CD4-positive, alpha-beta T cell treated with Interleukin-6 for 4 hours (primary cell): ENCODE measurements at regions not wholly inside any gene's neighbourhood (a gene's known extent, or its start where the extent isn't known, plus 50 kb on each side); places are given as distances from the start of the nearest gene placed in this dataset.
"Not testable (repeated sequence)": the region's sequence is repeated elsewhere in the genome, so short reads cannot be mapped to it uniquely, and the experiment has no call there.

Experiments
- DNase-seq: peaks from one replicate; pipeline ENCODE4 v3.0.0-alpha.2; 2020; ENCODE audit warnings: mixed read lengths

GRCh38 chr2:220377482-220378155 lies 750.2 kb downstream of the SLC4A3 start:
- no peak for DNase-seq

GRCh38 chr2:220387758-220388157 lies 760.3 kb downstream of the SLC4A3 start:
- not testable (repeated sequence) for DNase-seq

- DNase-seq: no peak
Observed at GRCh38 chr2:220393711-220394110, 766.3 kb downstream of the SLC4A3 start.

- no peak for DNase-seq
Observed at GRCh38 chr2:220394433-220394832, 767.0 kb downstream of the SLC4A3 start.

GRCh38 chr2:220396287-220396686 lies 768.9 kb downstream of the SLC4A3 start:
- DNase-seq: no peak

GRCh38 chr2:220410296-220410695 lies 782.9 kb downstream of the SLC4A3 start:
- DNase-seq: no peak

- no peak for DNase-seq
Observed at GRCh38 chr2:220417503-220417902, 790.1 kb downstream of the SLC4A3 start.

- no peak for DNase-seq
Observed at GRCh38 chr2:220419647-220420046, 792.2 kb downstream of the SLC4A3 start.

- DNase-seq: no peak
Observed at GRCh38 chr2:220420820-220421219, 793.4 kb downstream of the SLC4A3 start.

GRCh38 chr2:220422676-220423075 lies 795.2 kb downstream of the SLC4A3 start:
- no peak for DNase-seq

GRCh38 chr2:220424561-220424960 lies 797.1 kb downstream of the SLC4A3 start:
- DNase-seq: no peak

GRCh38 chr2:220432645-220433044 lies 805.2 kb downstream of the SLC4A3 start:
- no peak for DNase-seq

GRCh38 chr2:220433131-220433530 lies 805.7 kb downstream of the SLC4A3 start:
- DNase-seq: no peak

GRCh38 chr2:220434385-220434784 lies 807.0 kb downstream of the SLC4A3 start:
- DNase-seq: no peak

- DNase-seq: no peak
Observed at GRCh38 chr2:220437938-220438337, 810.5 kb downstream of the SLC4A3 start.

- DNase-seq: no peak
Observed at GRCh38 chr2:220440731-220441130, 813.3 kb downstream of the SLC4A3 start.

- DNase-seq: no peak
Observed at GRCh38 chr2:220441404-220441803, 814.0 kb downstream of the SLC4A3 start.

- no peak for DNase-seq
Observed at GRCh38 chr2:220442012-220442411, 814.6 kb downstream of the SLC4A3 start.

GRCh38 chr2:220445429-220446105 lies 818.1 kb downstream of the SLC4A3 start:
- no peak for DNase-seq

GRCh38 chr2:220446106-220446712 lies 818.8 kb downstream of the SLC4A3 start:
- DNase-seq: no peak

- DNase-seq: no peak
Observed at GRCh38 chr2:220450846-220451245, 823.4 kb downstream of the SLC4A3 start.

GRCh38 chr2:220451438-220451837 lies 824.0 kb downstream of the SLC4A3 start:
- DNase-seq: no peak

- no peak for DNase-seq
Observed at GRCh38 chr2:220452561-220452960, 825.1 kb downstream of the SLC4A3 start.

- no peak for DNase-seq
Observed at GRCh38 chr2:220455351-220455990, 828.0 kb downstream of the SLC4A3 start.
